WTC11 (cell line): ENCODE measurements at regions not wholly inside any gene's neighbourhood (a gene's known extent, or its start where the extent isn't known, plus 50 kb on each side); places are given as distances from the start of the nearest gene placed in this dataset.

Experiments used
- ATAC-seq: fragments of 200-7000 bp; cut with Tn5 transposase; 2 replicates; pipeline ENCODE4 v1.10.0; 2021; ENCODE audit warnings: mild to moderate bottlenecking, moderate library complexity
- CTCF ChIA-PET: fragments of 300-600 bp; sonication (Branson Sonifier 250); formaldehyde crosslinking; loops from one replicate; lab custom pipeline; 2021; ENCODE audit warnings: antibody characterized with exemption; lab: Charles Lee
- POLR2A ChIA-PET: fragments of 350-600 bp; sonication (Branson Sonifier 250); formaldehyde crosslinking; loops from one replicate; lab custom pipeline; 2021; ENCODE audit warnings: antibody characterized with exemption; lab: Charles Lee
- DNase-seq: peaks from one replicate; pipeline ENCODE4 v3.0.0; 2021; ENCODE audit warnings: low spot score
- H3K27ac Mint-ChIP-seq: 2 replicates; pipeline ENCODE4 v1.8.0; 2021; ENCODE audit warnings: mixed read lengths
- H3K27me3 Mint-ChIP-seq: 2 replicates; pipeline ENCODE4 v1.8.0; 2021; ENCODE audit warnings: low read depth, mild to moderate bottlenecking, moderate library complexity, mixed read lengths
- H3K36me3 Mint-ChIP-seq: 2 replicates; pipeline ENCODE4 v1.8.0; 2021; ENCODE audit warnings: mixed read lengths
- H3K4me1 Mint-ChIP-seq: 2 replicates; pipeline ENCODE4 v1.8.0; 2022; ENCODE audit warnings: mixed read lengths
- H3K4me3 Mint-ChIP-seq: 2 replicates; pipeline ENCODE4 v1.8.0; 2021; ENCODE audit warnings: mild to moderate bottlenecking, moderate library complexity, mixed read lengths
- H3K9me3 Mint-ChIP-seq: 2 replicates; pipeline ENCODE4 v1.8.0; 2021; ENCODE audit warnings: mixed read lengths
- ATF2 ChIP-seq: sonication (generic); formaldehyde crosslinking; IDR thresholded peaks from 2 replicates; pipeline ENCODE4 v1.8.1; 2022; ENCODE audit warnings: low read depth, missing genetic modification reagents, borderline replicate concordance
- CTCF ChIP-seq: fragments of 200-600 bp; IDR thresholded peaks from 2 replicates; pipeline ENCODE4 v1.8.0; 2022; ENCODE audit warnings: antibody characterized with exemption
- E2F1 ChIP-seq: sonication (generic); formaldehyde crosslinking; IDR thresholded peaks from 2 replicates; pipeline ENCODE4 v1.8.0; 2022; ENCODE audit warnings: mild to moderate bottlenecking, missing genetic modification reagents
- ERG ChIP-seq: fragments of 250-450 bp; sonication (Bioruptor Pico); IDR thresholded peaks from 2 replicates; pipeline ENCODE4 v1.8.0; 2021; ENCODE audit warnings: mild to moderate bottlenecking
- FOXP1 ChIP-seq: sonication (generic); formaldehyde crosslinking; IDR thresholded peaks from 2 replicates; pipeline ENCODE4 v1.8.0; 2022; ENCODE audit warnings: missing genetic modification reagents, mild to moderate bottlenecking, moderate library complexity, borderline replicate concordance
- PREB ChIP-seq: sonication (generic); formaldehyde crosslinking; IDR thresholded peaks from 2 replicates; pipeline ENCODE4 v1.8.1; 2022; ENCODE audit warnings: mild to moderate bottlenecking, missing genetic modification reagents, moderate library complexity, borderline replicate concordance
- RORB ChIP-seq: fragments of 250-450 bp; sonication (Bioruptor Pico); IDR thresholded peaks from 2 replicates; pipeline ENCODE4 v1.9.0; 2021; ENCODE audit warnings: mild to moderate bottlenecking
- SP1 ChIP-seq: sonication (generic); formaldehyde crosslinking; conservative IDR thresholded peaks from 2 replicates; pipeline ENCODE4 v1.8.1; 2022; ENCODE audit warnings: missing genetic modification reagents
- STAT6 ChIP-seq: sonication (generic); formaldehyde crosslinking; conservative IDR thresholded peaks from 2 replicates; pipeline ENCODE4 v1.8.1; 2023; ENCODE audit warnings: mild to moderate bottlenecking, low read depth, missing genetic modification reagents, moderate library complexity
- TCF7 ChIP-seq: sonication (generic); formaldehyde crosslinking; IDR thresholded peaks from 2 replicates; pipeline ENCODE4 v1.8.0; 2022; ENCODE audit warnings: mild to moderate bottlenecking, low read depth, missing genetic modification reagents, moderate library complexity
- TEAD4 ChIP-seq: sonication (generic); formaldehyde crosslinking; IDR thresholded peaks from 2 replicates; pipeline ENCODE4 v1.8.0; 2022; ENCODE audit warnings: mild to moderate bottlenecking, missing genetic modification reagents
- TP53 ChIP-seq: sonication (generic); formaldehyde crosslinking; IDR thresholded peaks from 2 replicates; pipeline ENCODE4 v1.8.1; 2023; ENCODE audit warnings: mild to moderate bottlenecking, missing genetic modification reagents
- ZBTB43 ChIP-seq: sonication (generic); formaldehyde crosslinking; IDR thresholded peaks from 2 replicates; pipeline ENCODE4 v1.8.1; 2023; ENCODE audit warnings: mild to moderate bottlenecking, missing genetic modification reagents
- ZMAT4 ChIP-seq: fragments of 250-450 bp; sonication (Bioruptor Pico); IDR thresholded peaks from 2 replicates; pipeline ENCODE4 v1.9.0; 2021; ENCODE audit warnings: mild to moderate bottlenecking
- ZNF121 ChIP-seq: sonication (generic); formaldehyde crosslinking; IDR thresholded peaks from 2 replicates; pipeline ENCODE4 v1.8.0; 2023; ENCODE audit warnings: missing genetic modification reagents
- ZNF219 ChIP-seq: sonication (generic); formaldehyde crosslinking; IDR thresholded peaks from 2 replicates; pipeline ENCODE4 v1.8.0; 2023; ENCODE audit warnings: missing genetic modification reagents, mild to moderate bottlenecking, borderline replicate concordance
- ZNF317 ChIP-seq: sonication (generic); formaldehyde crosslinking; IDR thresholded peaks from 2 replicates; pipeline ENCODE4 v1.8.1; 2023; ENCODE audit warnings: low read depth, mild to moderate bottlenecking, moderate library complexity, missing genetic modification reagents, borderline replicate concordance
- ZNF423 ChIP-seq: fragments of 250-450 bp; sonication (Bioruptor Pico); IDR thresholded peaks from 2 replicates; pipeline ENCODE4 v2.1.2; 2022; ENCODE audit warnings: mild to moderate bottlenecking, moderate library complexity

GRCh38 chr11:29507376-29507775 is 509.5 kb downstream of the KCNA4 start:
- DNase-seq (no peak), ATAC-seq (no peak)
- no peak overlapping the region for H3K27ac Mint-ChIP-seq
- H3K27me3 Mint-ChIP-seq: no peaks in the 10 kb centered on the region
- H3K9me3 Mint-ChIP-seq: no peaks in the 10 kb centered on the region
- H3K4me3 Mint-ChIP-seq: no peak overlapping the region
- no peaks in the 10 kb centered on the region for H3K4me1 Mint-ChIP-seq
- ChIA-PET CTCF (no interaction called here), POLR2A (no interaction called here)
- H3K36me3 Mint-ChIP-seq: no peaks in the 10 kb centered on the region
- no peak for TF ChIP-seq ZNF121 (CRISPR knock-in tag)

- Mint-ChIP-seq H3K36me3 (no peaks in the 10 kb centered on the region), H3K4me1 (peaks cover 13% of the 10 kb centered on the region), H3K9me3 (peaks cover 8% of the 10 kb centered on the region; the same call in 1 of the 2 replicates), H3K4me3 (no peak overlapping the region), H3K27ac (no peak overlapping the region), H3K27me3 (no peaks in the 10 kb centered on the region)
- ATAC-seq (no peak), DNase-seq (no peak)
- POLR2A ChIA-PET: no interaction called here
- CTCF ChIA-PET: no interaction called here
- no peak for TF ChIP-seq ZNF317 (CRISPR knock-in tag)
- TF ChIP-seq SP1 (CRISPR knock-in tag): no peak
Measured at GRCh38 chr11:29495676-29496075, 521.2 kb downstream of the KCNA4 start.

GRCh38 chr11:29490938-29491337 is 525.9 kb downstream of the KCNA4 start:
- Mint-ChIP-seq H3K27ac (no peak overlapping the region), H3K27me3 (no peaks in the 10 kb centered on the region), H3K4me3 (no peak overlapping the region), H3K9me3 (peaks cover 8% of the 10 kb centered on the region; the same call in 1 of the 2 replicates), H3K36me3 (no peaks in the 10 kb centered on the region), H3K4me1 (no peaks in the 10 kb centered on the region)
- TF ChIP-seq TEAD4 (CRISPR knock-in tag): no peak
- no peak for TF ChIP-seq ERG (CRISPR knock-in tag)
- TF ChIP-seq ZNF423 (CRISPR knock-in tag): no peak
- TF ChIP-seq TP53 (CRISPR knock-in tag): no peak
- TF ChIP-seq ATF2 (CRISPR knock-in tag): no peak
- TF ChIP-seq FOXP1 (CRISPR knock-in tag): no peak
- TF ChIP-seq PREB (CRISPR knock-in tag): no peak
- TF ChIP-seq STAT6: no peak
- no peak for TF ChIP-seq RORB (CRISPR knock-in tag)
- no peak for TF ChIP-seq ZMAT4
- TF ChIP-seq E2F1 (CRISPR knock-in tag): no peak
- no peak for TF ChIP-seq TCF7
- no peak for TF ChIP-seq ZBTB43
- no peak for TF ChIP-seq CTCF
- no peak for TF ChIP-seq ZNF219 (CRISPR knock-in tag)
- ATAC-seq (no peak), DNase-seq (no peak)
- ChIA-PET POLR2A (no interaction called here), CTCF (no interaction called here)
